ENCODE measurements at regions not wholly inside any gene's neighbourhood (a gene's known extent, or its start where the extent isn't known, plus 50 kb on each side); places are given as distances from the start of the nearest gene placed in this dataset.

DNA sequence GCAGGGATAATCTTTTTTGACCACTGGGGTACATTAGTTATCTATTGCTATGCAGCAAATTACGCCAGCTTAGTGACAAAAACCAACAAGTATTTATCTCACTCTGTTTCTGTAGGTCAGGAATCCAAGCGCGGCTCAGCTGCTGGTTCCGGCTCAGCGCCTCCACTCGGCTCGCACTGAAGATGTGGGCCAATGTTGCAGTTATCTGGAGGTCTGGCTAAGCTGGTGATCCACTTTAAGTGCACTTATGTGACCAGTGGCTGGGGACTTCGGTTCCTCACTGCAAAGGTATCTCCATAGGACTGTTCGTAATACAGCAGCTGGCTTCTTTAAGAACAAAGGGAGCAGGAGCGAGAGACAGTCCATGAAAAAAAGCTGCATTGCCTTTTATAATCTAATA lies 591.9 kb downstream of the TMEM182 start:
- no TSS peak for BruUV-seq (replicated peaks)
- TF ChIP-seq EZH2 (IDR thresholded peaks at IDR 0.05; ENCODE audit: low read length, unreplicated experiment) (no peak), EZH2phosphoT487 (IDR thresholded peaks at IDR 0.05; ENCODE audit: borderline replicate concordance, low read length) (no peak)
- TF ChIP-seq, protein P1, sequence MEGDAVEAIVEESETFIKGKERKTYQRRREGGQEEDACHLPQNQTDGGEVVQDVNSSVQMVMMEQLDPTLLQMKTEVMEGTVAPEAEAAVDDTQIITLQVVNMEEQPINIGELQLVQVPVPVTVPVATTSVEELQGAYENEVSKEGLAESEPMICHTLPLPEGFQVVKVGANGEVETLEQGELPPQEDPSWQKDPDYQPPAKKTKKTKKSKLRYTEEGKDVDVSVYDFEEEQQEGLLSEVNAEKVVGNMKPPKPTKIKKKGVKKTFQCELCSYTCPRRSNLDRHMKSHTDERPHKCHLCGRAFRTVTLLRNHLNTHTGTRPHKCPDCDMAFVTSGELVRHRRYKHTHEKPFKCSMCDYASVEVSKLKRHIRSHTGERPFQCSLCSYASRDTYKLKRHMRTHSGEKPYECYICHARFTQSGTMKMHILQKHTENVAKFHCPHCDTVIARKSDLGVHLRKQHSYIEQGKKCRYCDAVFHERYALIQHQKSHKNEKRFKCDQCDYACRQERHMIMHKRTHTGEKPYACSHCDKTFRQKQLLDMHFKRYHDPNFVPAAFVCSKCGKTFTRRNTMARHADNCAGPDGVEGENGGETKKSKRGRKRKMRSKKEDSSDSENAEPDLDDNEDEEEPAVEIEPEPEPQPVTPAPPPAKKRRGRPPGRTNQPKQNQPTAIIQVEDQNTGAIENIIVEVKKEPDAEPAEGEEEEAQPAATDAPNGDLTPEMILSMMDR (conservative IDR thresholded peaks at IDR 0.05; ENCODE audit: low read depth, low read length), result no peak
- POLR2A ChIA-PET (ENCODE audit: unreplicated experiment), result no interaction called here

GRCh38 chr2:103355287-103355686 lies 593.5 kb downstream of the TMEM182 start:
- no peaks in the 10 kb centered on the region for H3K9me2 ChIP-seq (replicated peaks; ENCODE audit: low read length)
- no peak overlapping the region for H2AFZ ChIP-seq (ENCODE audit: low read length)
- BruUV-seq (replicated peaks), result no TSS peak
- ChIA-PET POLR2A (ENCODE audit: unreplicated experiment) (no interaction called here), CTCF (no interaction called here)
- H3K27ac ChIP-seq (ENCODE audit: low read length), result no peak overlapping the region
- intact Hi-C loops (cut with micrococcal nuclease), result no loop called here
- H3K4me1 ChIP-seq (ENCODE audit: insufficient read depth, low read length), result no peaks in the 10 kb centered on the region
- no peak overlapping the region for H3K4me3 ChIP-seq (ENCODE audit: low read length)
- H4K20me1 ChIP-seq (ENCODE audit: low read length), result no peaks in the 10 kb centered on the region
- TF ChIP-seq, protein P1 (conservative IDR thresholded peaks at IDR 0.05; ENCODE audit: low read depth, low read length), result no peak
- no peak for TF ChIP-seq EZH2phosphoT487 (IDR thresholded peaks at IDR 0.05; ENCODE audit: borderline replicate concordance, low read length)
- no peak for TF ChIP-seq EZH2 (IDR thresholded peaks at IDR 0.05; ENCODE audit: low read length, unreplicated experiment)
- H3K27me3 ChIP-seq (ENCODE audit: low read length), result peaks cover 11% of the 10 kb centered on the region; the same call in 1 of the 2 replicates
- no peaks in the 10 kb centered on the region for H3K9me3 ChIP-seq (ENCODE audit: low read length)
- DNase-seq, result no peak
- no peaks in the 10 kb centered on the region for H3K36me3 ChIP-seq (ENCODE audit: low read depth, low read length)
- no peak overlapping the region for H3K9ac ChIP-seq (ENCODE audit: low read length)
- no peaks in the 10 kb centered on the region for H3K79me2 ChIP-seq (ENCODE audit: low read length)
- no peak for ATAC-seq
- no peaks in the 10 kb centered on the region for H3F3A ChIP-seq (ENCODE audit: low read length, unreplicated experiment)
- H3K4me2 ChIP-seq (ENCODE audit: low read length), result no peak overlapping the region

More for the DNA sequence above, 591.9 kb downstream of the TMEM182 start:
- intact Hi-C loops (cut with micrococcal nuclease), result no loop called here
- H3K9me2 ChIP-seq (replicated peaks; ENCODE audit: low read length), result no peaks in the 10 kb centered on the region
- ATAC-seq (no peak), DNase-seq (no peak)
- no peaks in the 10 kb centered on the region for H4K20me1 ChIP-seq (ENCODE audit: low read length)
- no peak overlapping the region for H3K4me2 ChIP-seq (ENCODE audit: low read length)
- no peak overlapping the region for H2AFZ ChIP-seq (ENCODE audit: low read length)
- CTCF ChIA-PET, result no interaction called here
- no peaks in the 10 kb centered on the region for H3K4me1 ChIP-seq (ENCODE audit: insufficient read depth, low read length)
- H3K27me3 ChIP-seq (ENCODE audit: low read length), result peaks cover 11% of the 10 kb centered on the region; the same call in 1 of the 2 replicates
- H3K9me3 ChIP-seq (ENCODE audit: low read length), result no peaks in the 10 kb centered on the region
- H3K36me3 ChIP-seq (ENCODE audit: low read depth, low read length), result no peaks in the 10 kb centered on the region
- H3K4me3 ChIP-seq (ENCODE audit: low read length), result no peak overlapping the region
- H3K79me2 ChIP-seq (ENCODE audit: low read length), result no peaks in the 10 kb centered on the region
- H3K27ac ChIP-seq (ENCODE audit: low read length), result no peak overlapping the region
- no peaks in the 10 kb centered on the region for H3F3A ChIP-seq (ENCODE audit: low read length, unreplicated experiment)
- no peak overlapping the region for H3K9ac ChIP-seq (ENCODE audit: low read length)

GRCh38 chr2:103361712-103362111 lies 599.9 kb downstream of the TMEM182 start:
- ChIA-PET CTCF (no interaction called here), POLR2A (ENCODE audit: unreplicated experiment) (no interaction called here)
- DNase-seq, result no peak
- no peak for ATAC-seq
- H3K36me3 ChIP-seq (ENCODE audit: low read depth, low read length), result no peaks in the 10 kb centered on the region
- no TSS peak for BruUV-seq (replicated peaks)
- no peak overlapping the region for H3K27ac ChIP-seq (ENCODE audit: low read length)
- no peaks in the 10 kb centered on the region for H3K9me3 ChIP-seq (ENCODE audit: low read length)
- no peaks in the 10 kb centered on the region for H3F3A ChIP-seq (ENCODE audit: low read length, unreplicated experiment)
- no peaks in the 10 kb centered on the region for H3K9me2 ChIP-seq (replicated peaks; ENCODE audit: low read length)
- no peaks in the 10 kb centered on the region for H3K4me1 ChIP-seq (ENCODE audit: insufficient read depth, low read length)
- H3K79me2 ChIP-seq (ENCODE audit: low read length), result no peaks in the 10 kb centered on the region
- H4K20me1 ChIP-seq (ENCODE audit: low read length), result no peaks in the 10 kb centered on the region
- no peak overlapping the region for H3K4me3 ChIP-seq (ENCODE audit: low read length)
- TF ChIP-seq EZH2 (IDR thresholded peaks at IDR 0.05; ENCODE audit: low read length, unreplicated experiment) (no peak), EZH2phosphoT487 (IDR thresholded peaks at IDR 0.05; ENCODE audit: borderline replicate concordance, low read length) (no peak)
- TF ChIP-seq, protein P1 (conservative IDR thresholded peaks at IDR 0.05; ENCODE audit: low read depth, low read length), result no peak
- no peak overlapping the region for H2AFZ ChIP-seq (ENCODE audit: low read length)
- no peak overlapping the region for H3K4me2 ChIP-seq (ENCODE audit: low read length)
- intact Hi-C loops (cut with micrococcal nuclease), result no loop called here
- no peak overlapping the region for H3K9ac ChIP-seq (ENCODE audit: low read length)
- peaks cover 32% of the 10 kb centered on the region for H3K27me3 ChIP-seq (ENCODE audit: low read length)
